HG02938 (cell line): ENCODE measurements at regions not wholly inside any gene's neighbourhood (a gene's known extent, or its start where the extent isn't known, plus 50 kb on each side); places are given as distances from the start of the nearest gene placed in this dataset.

Experiments used
- ATAC-seq: cut with Tn5 transposase; IDR thresholded peaks from one replicate; pipeline ENCODE4 v1.9.1; 2021; ENCODE audit warnings: mild to moderate bottlenecking, moderate library complexity; ENCODE audit not compliant: unreplicated experiment

GRCh38 chr11:16685914-16686313, 52.5 kb upstream of the C11orf58 start:
- ATAC-seq = no peak

GRCh38 chr11:16678466-16679116, 59.9 kb upstream of the C11orf58 start:
- no peak for ATAC-seq

- no peak for ATAC-seq
These were observed 68.5 kb upstream of the C11orf58 start for GRCh38 chr11:16669799-16670415.

- no peak for ATAC-seq
These were observed 105.9 kb upstream of the C11orf58 start for GRCh38 chr11:16632295-16633200.

GRCh38 chr11:16630651-16631050, 107.8 kb upstream of the C11orf58 start:
- no peak for ATAC-seq

GRCh38 chr11:16618431-16618830, 120.0 kb upstream of the C11orf58 start:
- no peak for ATAC-seq

GRCh38 chr11:16615480-16615879, 123.0 kb upstream of the C11orf58 start:
- ATAC-seq = no peak

- ATAC-seq = peak; percentile 99
These were observed 124.7 kb upstream of the C11orf58 start for GRCh38 chr11:16613512-16614381.

- no peak for ATAC-seq
These were observed 125.3 kb upstream of the C11orf58 start for GRCh38 chr11:16613262-16613511.

- ATAC-seq = no peak
These were observed 125.7 kb upstream of the C11orf58 start for GRCh38 chr11:16612566-16613261.

GRCh38 chr11:16611926-16612565, 126.4 kb upstream of the C11orf58 start:
- ATAC-seq = no peak

GRCh38 chr11:16611401-16611921, 127.0 kb upstream of the C11orf58 start:
- no peak for ATAC-seq

- no peak for ATAC-seq
These were observed 127.6 kb upstream of the C11orf58 start for GRCh38 chr11:16610738-16611388.

- no peak for ATAC-seq
These were observed 128.2 kb upstream of the C11orf58 start for GRCh38 chr11:16610213-16610737.

GRCh38 chr11:16609769-16610168, 128.7 kb upstream of the C11orf58 start:
- ATAC-seq = no peak

GRCh38 chr11:16607675-16608644, 130.5 kb upstream of the C11orf58 start:
- no peak for ATAC-seq

GRCh38 chr11:16606784-16607674, 131.4 kb upstream of the C11orf58 start:
- ATAC-seq = no peak
